ENCODE measurements at regions not wholly inside any gene's neighbourhood (a gene's known extent, or its start where the extent isn't known, plus 50 kb on each side); places are given as distances from the start of the nearest gene placed in this dataset.

DNA sequence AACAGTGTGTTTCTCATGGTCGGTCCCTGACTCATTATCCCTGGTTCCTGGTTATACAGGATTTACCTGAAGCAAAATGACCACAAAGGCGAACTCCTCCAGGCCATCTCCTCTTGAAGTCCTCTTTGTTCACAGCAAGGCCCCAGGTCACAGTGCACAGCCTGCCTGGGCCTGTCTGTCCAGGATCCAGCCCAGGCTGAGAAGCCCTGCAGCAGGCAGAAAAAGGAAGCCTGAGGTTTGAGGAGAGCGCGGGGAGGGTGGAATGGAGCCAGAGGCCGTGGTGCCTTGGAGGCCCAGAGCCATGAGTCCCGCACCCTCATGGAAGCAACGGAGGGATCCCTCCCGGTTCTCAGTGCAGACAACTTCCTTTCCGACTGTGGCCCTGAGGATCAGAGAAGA is 136.8 kb upstream of the IRF2BP2 start:
- DNase-seq (ENCODE audit: low read depth) = no peak
- TF ChIP-seq, protein P1, sequence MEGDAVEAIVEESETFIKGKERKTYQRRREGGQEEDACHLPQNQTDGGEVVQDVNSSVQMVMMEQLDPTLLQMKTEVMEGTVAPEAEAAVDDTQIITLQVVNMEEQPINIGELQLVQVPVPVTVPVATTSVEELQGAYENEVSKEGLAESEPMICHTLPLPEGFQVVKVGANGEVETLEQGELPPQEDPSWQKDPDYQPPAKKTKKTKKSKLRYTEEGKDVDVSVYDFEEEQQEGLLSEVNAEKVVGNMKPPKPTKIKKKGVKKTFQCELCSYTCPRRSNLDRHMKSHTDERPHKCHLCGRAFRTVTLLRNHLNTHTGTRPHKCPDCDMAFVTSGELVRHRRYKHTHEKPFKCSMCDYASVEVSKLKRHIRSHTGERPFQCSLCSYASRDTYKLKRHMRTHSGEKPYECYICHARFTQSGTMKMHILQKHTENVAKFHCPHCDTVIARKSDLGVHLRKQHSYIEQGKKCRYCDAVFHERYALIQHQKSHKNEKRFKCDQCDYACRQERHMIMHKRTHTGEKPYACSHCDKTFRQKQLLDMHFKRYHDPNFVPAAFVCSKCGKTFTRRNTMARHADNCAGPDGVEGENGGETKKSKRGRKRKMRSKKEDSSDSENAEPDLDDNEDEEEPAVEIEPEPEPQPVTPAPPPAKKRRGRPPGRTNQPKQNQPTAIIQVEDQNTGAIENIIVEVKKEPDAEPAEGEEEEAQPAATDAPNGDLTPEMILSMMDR (IDR thresholded peaks at IDR 0.05; ENCODE audit: low read depth, low read length, missing control alignments) = no peak
- H3K4me3 ChIP-seq (ENCODE audit: low read depth, low read length) = no peak overlapping the region

DNA sequence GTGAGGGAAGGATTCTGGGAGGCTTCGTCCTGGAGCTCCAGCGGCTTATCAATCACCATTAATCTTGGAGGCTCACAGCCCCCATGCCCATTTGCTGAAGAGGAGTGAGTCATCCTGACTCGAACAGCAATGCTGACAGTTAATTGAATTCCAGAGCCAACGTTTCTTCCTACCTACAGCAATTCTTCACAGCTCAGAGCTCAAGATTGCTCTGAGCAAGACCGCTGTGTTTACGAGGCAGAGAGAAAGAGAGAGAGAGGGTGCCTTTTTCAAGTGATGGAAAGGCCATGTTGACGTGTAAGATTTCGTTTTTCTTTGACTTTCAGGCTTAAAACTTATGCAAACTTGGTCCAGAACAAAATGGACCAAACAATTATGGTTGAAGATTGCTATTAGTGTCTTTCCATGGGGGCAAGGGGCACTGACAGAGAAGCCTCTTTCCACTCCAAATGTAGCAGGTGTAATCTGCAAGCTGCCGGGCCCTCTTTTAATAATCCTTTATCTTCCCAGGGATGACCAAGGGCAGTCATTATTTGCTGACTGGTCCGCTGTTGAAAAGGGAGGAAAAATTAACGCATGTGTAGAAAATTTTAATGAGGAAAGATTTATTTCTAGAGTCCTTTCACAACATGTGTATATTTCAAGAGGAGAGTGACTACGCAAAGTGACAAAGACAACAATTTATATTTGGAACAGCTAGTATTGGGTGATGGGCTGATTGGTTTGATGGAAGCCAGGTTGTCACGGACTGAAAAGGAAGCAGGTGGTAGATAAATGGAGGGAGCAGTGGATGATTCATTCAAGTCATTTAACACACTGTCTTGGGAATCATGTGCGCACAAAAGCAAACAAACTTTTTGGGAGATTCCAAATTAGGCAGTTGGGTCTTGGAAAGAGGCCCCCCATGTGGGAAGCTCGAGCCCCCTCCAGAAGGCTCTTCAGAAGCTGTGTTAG is 136.1 kb upstream of the IRF2BP2 start:
- DNase-seq (ENCODE audit: low read depth) = no peak
- TF ChIP-seq, protein P1 (IDR thresholded peaks at IDR 0.05; ENCODE audit: low read depth, low read length, missing control alignments) = no peak
- no peak overlapping the region for H3K4me3 ChIP-seq (ENCODE audit: low read depth, low read length)

DNA sequence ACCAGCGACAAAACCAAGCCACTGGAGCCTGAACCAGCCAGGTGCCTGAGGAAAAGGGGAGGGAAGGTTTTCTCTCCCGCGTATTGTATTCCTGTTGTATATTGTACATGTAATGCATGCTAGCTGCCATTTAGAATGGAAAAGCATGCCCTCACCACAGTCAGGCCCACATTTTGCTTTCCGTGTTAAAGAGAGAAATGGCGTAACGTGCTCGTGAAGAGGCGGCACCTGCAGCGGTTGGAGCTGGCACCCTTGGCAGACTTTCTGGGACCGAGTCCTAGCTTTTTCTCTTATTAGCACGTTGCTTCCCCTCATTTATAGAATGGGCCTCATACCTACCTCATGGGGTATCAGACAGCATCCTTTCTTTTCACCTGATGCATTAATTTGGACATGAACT is 135.3 kb upstream of the IRF2BP2 start:
- TF ChIP-seq, protein P1 (IDR thresholded peaks at IDR 0.05; ENCODE audit: low read depth, low read length, missing control alignments) = no peak
- no peak for DNase-seq (ENCODE audit: low read depth)
- H3K4me3 ChIP-seq (ENCODE audit: low read depth, low read length) = no peak overlapping the region

DNA sequence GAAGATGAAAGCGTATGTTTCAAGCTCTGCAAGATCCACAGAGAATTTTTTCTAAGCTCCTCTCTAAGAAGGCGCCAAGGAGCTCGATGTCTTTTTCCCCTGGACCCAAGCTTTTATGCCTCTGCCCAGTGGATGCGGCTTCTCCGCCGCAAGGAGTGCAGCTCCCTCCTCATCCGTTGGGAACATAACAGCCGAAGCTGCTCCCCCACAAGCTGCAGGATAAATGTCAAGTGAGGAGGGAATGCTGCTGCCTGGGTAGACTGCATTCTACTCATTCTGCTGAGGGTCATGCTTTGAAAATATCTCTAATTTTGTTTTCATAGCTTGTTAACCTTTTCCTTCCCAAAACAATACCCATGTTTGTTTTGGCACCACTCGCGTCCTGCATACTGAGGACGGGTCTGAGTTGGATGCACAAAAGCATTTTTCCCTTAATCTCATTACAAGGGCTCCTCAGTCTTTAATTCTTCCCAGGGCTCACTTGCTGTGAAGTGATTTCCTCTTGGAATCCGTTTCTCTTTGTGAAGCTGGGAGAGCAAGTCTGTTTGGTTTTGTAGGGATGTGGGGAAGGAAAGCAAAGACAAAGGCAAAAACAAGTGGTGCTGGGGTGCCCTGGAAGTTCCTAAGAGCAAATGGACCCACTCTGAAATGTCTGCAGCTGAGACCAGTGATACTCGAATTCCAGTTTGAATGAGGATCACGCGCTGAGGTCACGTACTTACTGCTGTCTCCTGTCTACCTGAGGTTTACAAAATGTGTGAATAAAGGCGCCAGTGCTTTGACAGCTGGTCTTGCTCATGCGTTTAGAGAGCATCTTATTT is 134.0 kb upstream of the IRF2BP2 start:
- H3K4me3 ChIP-seq (ENCODE audit: low read depth, low read length) = no peak overlapping the region
- DNase-seq (ENCODE audit: low read depth) = no peak
- TF ChIP-seq, protein P1 (IDR thresholded peaks at IDR 0.05; ENCODE audit: low read depth, low read length, missing control alignments) = no peak

DNA sequence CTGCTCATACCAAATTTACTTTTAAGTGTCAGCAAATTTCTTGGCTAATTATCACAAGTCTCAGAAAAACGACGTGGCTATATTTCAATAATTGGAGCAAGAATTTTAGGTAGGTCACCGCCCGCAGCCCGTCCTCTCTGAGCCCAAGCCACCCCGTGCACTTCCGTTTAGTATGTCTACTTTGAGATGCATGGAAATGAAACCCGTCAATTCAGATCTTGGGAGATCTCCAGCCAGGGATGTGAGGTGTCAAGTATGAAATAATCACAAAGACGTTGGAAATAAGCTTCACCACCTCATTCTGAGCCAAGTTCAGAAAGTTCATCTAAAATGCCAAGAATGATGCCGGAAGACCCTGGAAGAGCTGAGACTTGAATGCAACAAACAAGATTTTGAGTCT is 132.6 kb upstream of the IRF2BP2 start:
- no peak overlapping the region for H3K4me3 ChIP-seq (ENCODE audit: low read depth, low read length)
- DNase-seq (ENCODE audit: low read depth) = no peak
- TF ChIP-seq, protein P1 (IDR thresholded peaks at IDR 0.05; ENCODE audit: low read depth, low read length, missing control alignments) = no peak

DNA sequence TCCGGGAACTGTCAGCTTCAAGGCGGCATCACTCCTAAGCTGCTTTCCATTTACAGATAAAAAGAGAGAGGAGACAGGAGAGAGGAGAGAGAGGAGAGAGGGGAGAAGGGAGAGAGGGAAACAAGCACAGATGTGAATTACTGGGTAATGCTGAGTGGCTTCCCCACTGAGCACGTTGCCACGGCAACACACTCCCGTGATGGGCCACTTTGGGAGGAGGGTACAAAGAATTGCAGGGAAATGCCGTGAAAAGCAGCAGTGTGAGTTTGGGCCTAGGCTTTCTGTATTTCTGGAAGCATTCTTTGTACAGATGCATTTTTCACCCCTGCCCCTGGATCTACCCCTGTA is 128.0 kb upstream of the IRF2BP2 start:
- TF ChIP-seq, protein P1 (IDR thresholded peaks at IDR 0.05; ENCODE audit: low read depth, low read length, missing control alignments) = no peak
- no peak overlapping the region for H3K4me3 ChIP-seq (ENCODE audit: low read depth, low read length)
- DNase-seq (ENCODE audit: low read depth) = no peak

All from GM12864 (cell line).